Pancreas (tissue), 10 donors: ENCODE measurements at regions not wholly inside any gene's neighbourhood (a gene's known extent, or its start where the extent isn't known, plus 50 kb on each side); places are given as distances from the start of the nearest gene placed in this dataset.

Experiments
- ATAC-seq, 4 donors: fragments of 200-7000 bp; cut with Tn5 transposase; one replicate each; pipeline versions ENCODE4 v1.8.0 to v1.9.1; 2020; ENCODE audit warnings: mild to moderate bottlenecking in 4 of 4, moderate library complexity in 4 of 4
- DNase-seq, 6 donors: peaks; one replicate each; pipeline ENCODE4 v3.0.0-alpha.2; 2020
- FAIRE-seq: peaks from 2 replicates; lab custom pipeline; 2012; peaks lifted over from hg19 to GRCh38; lab: Jason Lieb, UNC
- H3K27ac ChIP-seq, 4 donors: fragments of 200-600 bp; sonication (generic); 1 replicate in 3 of 4; 2 replicates in 1 of 4; pipeline versions ENCODE4 v1.5.0 to v1.8.0; 2020
- H3K27me3 ChIP-seq, 4 donors: fragments of 200-600 bp; one replicate each; pipeline ENCODE4 v1.8.0; 2021
- H3K36me3 ChIP-seq, 3 donors: fragments of 200-600 bp; sonication (generic) in 1 of 3; one replicate each; pipeline versions ENCODE4 v1.5.0 to v1.8.0; 2020 to 2021
- H3K4me1 ChIP-seq, 3 donors: fragments of 200-600 bp; one replicate each; pipeline ENCODE4 v1.8.0; 2021
- H3K4me3 ChIP-seq, 4 donors: fragments of 200-600 bp; sonication (generic) in 2 of 4; one replicate each; pipeline versions ENCODE4 v1.5.0 to v1.8.0; 2020 to 2021
- H3K9me3 ChIP-seq, 4 donors: fragments of 200-600 bp; one replicate each; pipeline ENCODE4 v1.8.0; 2021
- WGBS, 2 donors: extraction: QIAGEN DNeasy Blood & Tissue Kit; methylation state at CpG; one replicate each; pipeline ENCODE4 v1.1.7; 2013; 5-methylcytosine and 5-hydroxymethylcytosine counted together
- intact Hi-C, 3 donors: fragments of 100-400 bp; cut with DNase I; formaldehyde crosslinking; loops; one replicate each; pipeline versions ENCODE4 v1.11.1 to v1.14.2; 2022
- TF ChIP-seq, protein P1 (sequence below), 4 donors: fragments of 200-600 bp; sonication (generic) in 3 of 4; IDR thresholded peaks; one replicate each; pipeline versions ENCODE4 v1.5.0 to v1.8.0; 2021; ENCODE audit warnings: antibody characterized with exemption in 4 of 4
- donor health status: healthy with polysubstance abuse.
- donor health status: DM: no; HTN: no; CAD: no; lungs with moderate emphysema.
- donor health status: DM: no; HTN: no; CAD: no.
- donor health status: control.
- donor health status: control.
- donor health status: Bipolar disorder and iron deficiency.
- donor health status: DM: yes; HTN: yes; CAD: no.
- donor health status: DM: no; HTN: no; CAD: no.
- donor health status: DM: no; HTN: no; CAD: no.
- donor health status: DM: yes; HTN: yes; CAD: no.

DNA sequence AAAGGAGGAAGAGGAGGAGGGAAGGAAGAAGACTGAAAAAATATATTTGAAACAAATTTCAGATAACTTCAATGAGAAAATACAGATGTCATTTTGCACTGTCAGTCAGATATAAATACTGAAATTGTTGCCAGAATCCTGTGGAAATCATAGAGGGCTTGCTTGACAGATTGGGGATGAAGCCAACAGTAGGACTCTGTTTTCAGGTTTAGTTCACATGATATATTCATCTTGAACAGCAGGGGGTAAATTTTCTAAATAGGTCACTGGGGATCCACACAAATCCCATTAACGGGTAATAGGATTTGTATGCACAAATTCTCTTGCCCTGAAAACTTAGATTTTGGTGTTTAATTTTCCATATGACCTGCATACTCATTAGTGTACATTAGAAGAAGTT is 103.3 kb upstream of the PCDH18 start:
- ATAC-seq (no peak), DNase-seq (no peak), FAIRE-seq (no peak)
- intact Hi-C loops = no loop called here
- H3K27ac ChIP-seq = no peak overlapping the region
- TF ChIP-seq, protein P1, sequence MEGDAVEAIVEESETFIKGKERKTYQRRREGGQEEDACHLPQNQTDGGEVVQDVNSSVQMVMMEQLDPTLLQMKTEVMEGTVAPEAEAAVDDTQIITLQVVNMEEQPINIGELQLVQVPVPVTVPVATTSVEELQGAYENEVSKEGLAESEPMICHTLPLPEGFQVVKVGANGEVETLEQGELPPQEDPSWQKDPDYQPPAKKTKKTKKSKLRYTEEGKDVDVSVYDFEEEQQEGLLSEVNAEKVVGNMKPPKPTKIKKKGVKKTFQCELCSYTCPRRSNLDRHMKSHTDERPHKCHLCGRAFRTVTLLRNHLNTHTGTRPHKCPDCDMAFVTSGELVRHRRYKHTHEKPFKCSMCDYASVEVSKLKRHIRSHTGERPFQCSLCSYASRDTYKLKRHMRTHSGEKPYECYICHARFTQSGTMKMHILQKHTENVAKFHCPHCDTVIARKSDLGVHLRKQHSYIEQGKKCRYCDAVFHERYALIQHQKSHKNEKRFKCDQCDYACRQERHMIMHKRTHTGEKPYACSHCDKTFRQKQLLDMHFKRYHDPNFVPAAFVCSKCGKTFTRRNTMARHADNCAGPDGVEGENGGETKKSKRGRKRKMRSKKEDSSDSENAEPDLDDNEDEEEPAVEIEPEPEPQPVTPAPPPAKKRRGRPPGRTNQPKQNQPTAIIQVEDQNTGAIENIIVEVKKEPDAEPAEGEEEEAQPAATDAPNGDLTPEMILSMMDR (IDR thresholded peaks at IDR 0.05) = no peak
- H3K4me1 ChIP-seq = no peaks in the 10 kb centered on the region
- no peaks in the 10 kb centered on the region for H3K36me3 ChIP-seq
- 18 to 21% methylated on average over 1 of the region's 1 CpG for WGBS, 2 donors
- no peaks in the 10 kb centered on the region for H3K9me3 ChIP-seq
- no peak overlapping the region for H3K4me3 ChIP-seq
- no peaks in the 10 kb centered on the region for H3K27me3 ChIP-seq

DNA sequence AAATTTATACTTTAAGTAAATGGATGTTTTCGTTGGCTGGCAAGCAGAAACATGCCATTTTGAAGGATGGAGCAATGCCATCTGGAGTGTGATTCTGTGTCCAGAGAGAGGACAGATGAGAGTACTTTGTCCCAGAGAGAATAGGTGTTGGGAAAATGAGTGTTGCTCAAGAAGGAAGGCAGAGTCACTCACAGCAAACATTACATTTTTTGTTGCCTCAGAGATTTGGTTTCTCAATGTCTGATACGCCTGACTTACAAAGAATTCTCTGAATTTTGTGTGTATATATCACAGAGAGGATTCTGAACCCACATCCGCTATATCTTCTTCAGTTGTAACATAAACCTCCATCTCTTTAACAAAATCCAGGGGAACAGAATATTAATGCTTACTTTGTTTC is 102.8 kb upstream of the PCDH18 start:
- no peaks in the 10 kb centered on the region for H3K27me3 ChIP-seq
- no peaks in the 10 kb centered on the region for H3K4me1 ChIP-seq
- TF ChIP-seq, protein P1 (IDR thresholded peaks at IDR 0.05) = no peak
- 60 to 67% methylated on average over 3 of the region's 3 CpGs for WGBS, 2 donors
- H3K27ac ChIP-seq = no peak overlapping the region
- intact Hi-C loops = no loop called here
- no peaks in the 10 kb centered on the region for H3K36me3 ChIP-seq
- DNase-seq (no peak), FAIRE-seq (no peak), ATAC-seq (no peak)
- no peaks in the 10 kb centered on the region for H3K9me3 ChIP-seq
- no peak overlapping the region for H3K4me3 ChIP-seq

DNA sequence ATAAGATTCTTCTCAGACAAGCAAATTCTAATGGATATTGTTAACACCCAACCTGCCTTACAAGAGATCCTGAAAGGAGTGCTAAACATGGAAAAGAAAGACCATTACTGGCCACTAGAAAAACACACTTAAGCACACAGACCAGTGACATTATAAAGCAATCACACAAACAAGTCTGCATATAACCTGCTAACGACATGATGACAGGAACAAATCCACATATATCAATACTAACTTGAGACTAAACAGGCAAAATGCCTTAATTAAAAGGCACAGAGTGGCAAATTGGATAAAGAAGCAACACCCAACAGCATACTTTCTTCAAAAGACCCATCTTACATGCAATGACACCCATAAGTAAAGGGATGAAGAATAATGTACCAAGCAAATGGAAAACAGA is 100.5 kb upstream of the PCDH18 start:
- intact Hi-C loops = no loop called here
- Histone ChIP-seq H3K4me1 (no peaks in the 10 kb centered on the region), H3K27ac (no peak overlapping the region), H3K4me3 (no peak overlapping the region), H3K27me3 (no peaks in the 10 kb centered on the region), H3K36me3 (no peaks in the 10 kb centered on the region), H3K9me3 (no peaks in the 10 kb centered on the region)
- FAIRE-seq = no peak
- TF ChIP-seq, protein P1 (IDR thresholded peaks at IDR 0.05) = no peak
- WGBS, 2 donors = 55 to 85% methylated on average over 1 of the region's 1 CpG
- DNase-seq = no peak
- ATAC-seq = no peak

DNA sequence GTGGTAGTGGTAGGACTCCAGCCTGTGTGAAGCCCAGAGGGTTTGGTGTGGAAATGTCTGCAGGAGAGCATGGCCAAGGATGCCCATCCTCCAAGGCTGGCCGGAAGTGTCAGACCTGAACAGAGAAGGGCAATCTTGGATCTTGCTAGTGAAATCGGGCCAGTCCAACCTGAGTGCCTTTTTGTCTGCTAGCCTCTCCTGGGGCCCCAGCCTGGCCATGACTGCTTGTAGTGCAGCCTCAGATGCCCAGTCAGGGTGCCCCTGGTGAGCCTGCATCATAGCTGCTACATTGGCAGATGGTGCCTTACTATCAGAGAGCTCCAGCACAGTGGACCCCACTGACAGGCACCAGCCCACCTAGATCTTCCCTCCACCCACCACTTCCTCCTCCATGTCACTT is 99.3 kb upstream of the PCDH18 start:
- DNase-seq = no peak
- TF ChIP-seq, protein P1 (IDR thresholded peaks at IDR 0.05) = no peak
- Histone ChIP-seq H3K4me3 (no peak overlapping the region), H3K9me3 (no peaks in the 10 kb centered on the region), H3K27me3 (no peaks in the 10 kb centered on the region), H3K27ac (no peak overlapping the region), H3K4me1 (no peaks in the 10 kb centered on the region), H3K36me3 (no peaks in the 10 kb centered on the region)
- intact Hi-C loops = no loop called here
- WGBS, 2 donors = 65 to 77% methylated on average over 2 of the region's 2 CpGs
- FAIRE-seq = no peak
- no peak for ATAC-seq

DNA sequence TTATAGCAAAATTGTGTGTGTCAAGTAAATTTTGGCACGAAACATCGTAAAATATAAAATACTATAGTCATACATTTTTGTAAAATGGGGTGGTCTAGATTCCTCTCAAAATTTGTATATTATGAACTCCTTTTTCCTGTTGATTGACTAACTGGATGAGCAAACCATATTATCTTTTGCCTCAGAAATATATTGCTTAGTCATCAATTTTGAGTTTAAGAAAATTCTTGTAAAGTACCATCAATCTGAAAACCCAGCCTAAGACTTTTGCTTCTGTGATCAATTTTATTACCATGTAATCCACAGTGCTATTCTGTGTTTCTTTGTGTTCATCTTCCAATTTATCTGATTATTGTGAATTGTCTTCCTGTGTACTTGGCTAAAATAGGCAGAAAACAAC is 98.0 kb upstream of the PCDH18 start:
- FAIRE-seq = no peak

More for the DNA sequence above, 98.0 kb upstream of the PCDH18 start:
- no peaks in the 10 kb centered on the region for H3K4me1 ChIP-seq
- TF ChIP-seq, protein P1 (IDR thresholded peaks at IDR 0.05) = no peak
- H3K9me3 ChIP-seq = no peaks in the 10 kb centered on the region
- no peak for ATAC-seq
- H3K27me3 ChIP-seq = no peaks in the 10 kb centered on the region
- no peak overlapping the region for H3K4me3 ChIP-seq
- no peaks in the 10 kb centered on the region for H3K36me3 ChIP-seq
- intact Hi-C loops = no loop called here
- no peak overlapping the region for H3K27ac ChIP-seq
- no peak for DNase-seq
- WGBS, 2 donors = 82 to 93% methylated on average over 2 of the region's 2 CpGs
